Esophagus squamous epithelium (tissue), 5 donors: ENCODE measurements at regions not wholly inside any gene's neighbourhood (a gene's known extent, or its start where the extent isn't known, plus 50 kb on each side); places are given as distances from the start of the nearest gene placed in this dataset.
"Not testable (repeated sequence)": the region's sequence is repeated elsewhere in the genome, so short reads cannot be mapped to it uniquely, and the experiment has no call there.

ENCODE experiments used
- DNase-seq: peaks from one replicate; lab custom pipeline; 2025; lab: John Stamatoyannopoulos, UW
- H3K27ac ChIP-seq, 4 donors: fragments of 200-600 bp; sonication (generic); one replicate each; pipeline ENCODE4 v1.5.1; 2016 to 2019; ENCODE audit warnings: mild to moderate bottlenecking in 1 of 4
- H3K27me3 ChIP-seq, 4 donors: fragments of 200-600 bp; sonication (generic); 1 replicate in 3 of 4; 2 replicates in 1 of 4; pipeline versions ENCODE4 v1.5.1 to v1.6.0; 2017 to 2021; ENCODE audit warnings: antibody characterized with exemption in 1 of 4
- H3K36me3 ChIP-seq, 3 donors: fragments of 200-600 bp; sonication (generic); one replicate each; pipeline ENCODE4 v1.5.1; 2016 to 2019
- H3K4me1 ChIP-seq, 3 donors: fragments of 200-600 bp; sonication (generic); one replicate each; pipeline ENCODE4 v1.5.1; 2017 to 2019
- H3K4me3 ChIP-seq, 4 donors: fragments of 200-600 bp; sonication (generic); 1 replicate in 3 of 4; 2 replicates in 1 of 4; pipeline ENCODE4 v1.5.1; 2016 to 2019; ENCODE audit warnings: mild to moderate bottlenecking in 2 of 4, moderate library complexity in 1 of 4
- H3K9me3 ChIP-seq, 3 donors: fragments of 200-600 bp; sonication (generic); one replicate each; pipeline ENCODE4 v1.5.1; 2016 to 2019
- CTCF ChIP-seq, 6 experiments: fragments of 450-650 bp in 4 of 6; fragments of 200-600 bp in 2 of 6; sonication (generic) in 2 of 6; IDR thresholded peaks; one replicate each; pipeline ENCODE4 v1.5.1; 2016 to 2019; ENCODE audit warnings: antibody characterized with exemption in 6 of 6, mild to moderate bottlenecking in 4 of 6, moderate library complexity in 4 of 6
- POLR2A ChIP-seq, 4 donors: fragments of 450-650 bp; IDR thresholded peaks; one replicate each; pipeline ENCODE4 v1.6.1; 2017; ENCODE audit warnings: antibody characterized with exemption in 4 of 4, mild to moderate bottlenecking in 4 of 4, moderate library complexity in 3 of 4
- WGBS, 2 donors: methylation state at CpG; one replicate each; pipeline ENCODE4 v1.1.5; 2018; 5-methylcytosine and 5-hydroxymethylcytosine counted together
- intact Hi-C: fragments of 100-400 bp; cut with DNase I; formaldehyde crosslinking; loops from one replicate; pipeline ENCODE4 v1.15.0; 2022
- donor health status: DM: yes; HTN: yes; CAD: no.

- Histone ChIP-seq H3K27me3 (no peaks in the 10 kb centered on the region), H3K27ac (no peak overlapping the region), H3K36me3 (no peaks in the 10 kb centered on the region), H3K4me1 (no peaks in the 10 kb centered on the region), H3K4me3 (no peak overlapping the region), H3K9me3 (no peaks in the 10 kb centered on the region)
- no peak for DNase-seq
- TF ChIP-seq POLR2A (IDR thresholded peaks at IDR 0.05) (no peak), CTCF (IDR thresholded peaks at IDR 0.05) (no peak)
- intact Hi-C loops = no loop called here
These were observed 59.6 kb upstream of the CPSF6 start for GRCh38 chr12:69179786-69180185.

DNA sequence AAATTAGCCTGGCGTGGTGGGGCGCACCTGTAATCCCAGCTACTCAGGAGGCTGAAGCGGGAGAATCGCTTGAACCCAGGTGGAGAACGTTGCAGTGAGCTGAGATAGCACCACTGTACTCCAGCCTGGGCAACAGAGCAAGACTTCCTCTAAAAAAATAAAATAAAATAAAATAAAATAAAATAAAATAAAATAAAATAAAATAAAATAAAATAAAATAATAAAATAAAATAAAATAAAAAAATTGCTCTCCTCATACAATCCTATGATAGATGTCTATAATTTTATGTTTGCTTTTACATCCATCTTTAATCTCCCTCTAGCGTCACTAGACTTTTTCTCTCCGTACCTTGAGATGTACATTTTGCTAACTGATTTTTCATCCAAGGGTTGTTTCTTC is 51.8 kb upstream of the CPSF6 start:
- H3K27me3 ChIP-seq, H3K4me3 ChIP-seq, H3K36me3 ChIP-seq, DNase-seq, intact Hi-C loops, H3K4me1 ChIP-seq, H3K27ac ChIP-seq: not testable (repeated sequence)
- peaks cover 0 to 17% (median 0%) of the 10 kb centered on the region in 3 donors for H3K9me3 ChIP-seq
- WGBS, 2 donors = 55 to 58% methylated on average over 7 of the region's 7 CpGs

DNA sequence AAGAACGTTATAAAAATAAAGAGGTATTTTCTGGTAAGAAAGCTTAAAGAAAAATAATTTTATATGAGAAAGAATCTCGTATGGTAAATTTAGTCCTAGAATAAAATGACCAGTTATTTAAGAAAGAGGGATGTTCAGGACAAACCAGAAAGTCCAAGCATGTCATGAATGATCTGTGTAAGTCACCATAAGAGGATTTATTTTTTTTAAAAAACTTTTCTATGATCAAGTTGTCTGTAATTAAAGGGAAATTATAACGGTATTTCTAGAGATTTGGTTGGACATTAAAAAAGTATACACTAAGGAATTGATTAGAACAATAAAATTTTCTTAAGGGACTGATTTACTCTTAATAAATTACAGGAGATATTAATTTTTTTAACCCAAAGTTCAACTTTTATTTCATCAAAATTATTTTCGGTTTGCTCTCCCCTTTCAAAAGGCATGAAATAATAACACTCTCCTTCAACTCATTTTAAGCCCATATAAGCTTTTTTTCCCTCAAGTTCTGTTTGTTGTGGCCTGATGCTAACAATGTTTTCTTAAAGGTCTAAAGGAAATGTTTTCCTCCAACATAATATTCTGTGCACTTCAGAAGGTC is 49.9 kb upstream of the CPSF6 start:
- intact Hi-C loops = no loop called here
- DNase-seq = no peak
- peaks cover 0 to 17% (median 0%) of the 10 kb centered on the region in 3 donors for H3K9me3 ChIP-seq
- no peaks in the 10 kb centered on the region for H3K36me3 ChIP-seq
- no peak overlapping the region for H3K4me3 ChIP-seq
- H3K27ac ChIP-seq = no peak overlapping the region
- H3K4me1 ChIP-seq = no peaks in the 10 kb centered on the region
- WGBS, 2 donors = 34 to 37% methylated on average over 4 of the region's 4 CpGs
- TF ChIP-seq POLR2A (IDR thresholded peaks at IDR 0.05) (no peak), CTCF (IDR thresholded peaks at IDR 0.05) (no peak)
- H3K27me3 ChIP-seq = no peaks in the 10 kb centered on the region
